ENCODE measurements at regions not wholly inside any gene's neighbourhood (a gene's known extent, or its start where the extent isn't known, plus 50 kb on each side); places are given as distances from the start of the nearest gene placed in this dataset.

DNA sequence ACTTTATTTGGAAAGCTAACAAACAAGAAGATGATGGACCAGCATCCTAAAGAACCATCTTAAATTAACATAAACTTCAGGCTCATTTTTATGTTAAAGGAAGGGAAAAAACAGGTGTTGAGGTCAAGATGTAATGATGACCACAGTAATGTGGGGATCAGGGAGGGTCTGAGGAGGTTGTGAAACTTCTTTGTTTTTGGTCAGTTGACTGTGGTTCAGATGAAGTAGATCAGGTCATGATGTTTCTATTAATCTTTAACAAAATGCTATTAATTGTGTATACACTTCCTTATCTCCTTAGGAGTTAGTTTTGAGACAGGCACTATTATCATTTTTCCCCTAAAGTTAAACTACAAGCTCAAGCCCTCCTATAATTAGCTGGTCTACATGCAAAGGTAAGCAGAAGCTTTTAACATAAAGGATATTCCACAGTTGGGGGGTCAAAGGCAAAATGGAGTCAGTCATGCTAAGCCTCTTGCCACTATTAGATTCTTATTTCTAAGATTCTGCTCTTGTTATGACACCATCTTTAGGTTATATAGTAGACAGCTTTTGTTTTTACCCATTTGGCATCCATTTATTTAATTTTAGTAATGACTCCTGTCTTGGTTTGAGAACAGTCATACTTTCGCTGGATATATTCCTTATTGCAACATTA, 800.1 kb upstream of the PCDH9 start:
- no peak overlapping the region for H3K27ac Mint-ChIP-seq
- H3K27me3 Mint-ChIP-seq, result no peaks in the 10 kb centered on the region
- no peaks in the 10 kb centered on the region for H3K36me3 Mint-ChIP-seq
- no peak for DNase-seq
- no peak overlapping the region for H3K4me3 Mint-ChIP-seq
- H3K9me3 Mint-ChIP-seq, result peaks cover 8% of the 10 kb centered on the region
- no peaks in the 10 kb centered on the region for H3K4me1 Mint-ChIP-seq

DNA sequence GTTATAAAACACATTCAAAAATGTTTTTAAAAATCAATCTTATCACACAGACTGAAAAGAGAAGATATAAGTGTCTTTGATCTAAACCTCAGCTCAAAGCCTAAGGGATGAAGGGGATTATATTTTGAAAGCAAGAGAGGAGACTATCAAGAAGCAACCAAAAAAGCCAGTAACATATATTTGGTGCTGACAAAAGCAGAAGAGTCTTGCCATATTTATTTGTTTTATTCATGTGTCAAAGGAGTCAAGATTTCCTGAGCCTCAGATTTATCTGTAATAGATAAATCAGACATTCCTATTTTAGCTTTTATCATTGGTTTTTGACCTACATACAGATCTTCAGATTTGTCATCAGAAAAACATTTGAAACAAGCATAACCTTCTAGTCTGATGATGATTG, 798.6 kb upstream of the PCDH9 start:
- Mint-ChIP-seq H3K27me3 (no peaks in the 10 kb centered on the region), H3K4me1 (no peaks in the 10 kb centered on the region), H3K27ac (no peak overlapping the region), H3K9me3 (peaks cover 8% of the 10 kb centered on the region), H3K4me3 (no peak overlapping the region), H3K36me3 (no peaks in the 10 kb centered on the region)
- no peak for DNase-seq

DNA sequence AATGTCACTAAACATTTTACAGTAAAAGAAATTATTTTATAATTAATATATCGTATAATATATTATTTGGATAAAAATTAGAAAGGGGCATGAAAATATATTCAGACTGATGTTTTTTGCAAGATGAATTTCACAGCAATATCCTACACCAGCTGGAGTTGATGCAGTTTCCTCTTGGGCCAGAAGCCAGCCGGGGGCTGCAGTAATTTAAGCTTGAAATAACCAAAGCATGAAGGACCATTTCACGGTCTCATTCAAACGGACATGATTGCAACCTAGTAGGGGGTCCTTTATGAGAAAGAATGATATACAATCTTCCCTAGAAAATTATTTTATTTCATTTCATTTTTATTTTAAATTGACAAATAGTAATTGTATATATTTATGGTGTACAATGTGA, 797.2 kb upstream of the PCDH9 start:
- H3K27ac Mint-ChIP-seq, result no peak overlapping the region
- H3K4me1 Mint-ChIP-seq, result no peaks in the 10 kb centered on the region
- H3K27me3 Mint-ChIP-seq, result no peaks in the 10 kb centered on the region
- H3K4me3 Mint-ChIP-seq, result no peak overlapping the region
- H3K36me3 Mint-ChIP-seq, result no peaks in the 10 kb centered on the region
- peaks cover 7% of the 10 kb centered on the region for H3K9me3 Mint-ChIP-seq
- DNase-seq, result no peak

DNA sequence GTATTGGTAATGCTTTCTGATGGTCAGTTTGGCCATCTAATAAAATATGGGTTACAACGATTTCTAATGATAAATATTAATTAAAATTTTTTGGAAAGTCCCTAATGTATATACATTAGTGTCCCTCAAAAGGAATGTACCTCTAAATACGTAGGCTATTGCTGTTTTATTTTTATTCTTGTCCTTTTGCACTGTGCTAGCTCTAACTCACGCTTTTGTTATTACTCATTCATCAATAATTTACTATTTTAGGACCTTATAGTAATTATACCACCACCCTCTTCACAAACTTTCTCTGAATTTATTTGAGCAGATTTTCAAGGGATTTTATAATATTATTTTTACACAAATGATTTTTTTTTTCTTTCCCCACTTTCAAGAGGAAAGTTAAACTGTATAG, 795.9 kb upstream of the PCDH9 start:
- no peak for DNase-seq
- H3K36me3 Mint-ChIP-seq, result no peaks in the 10 kb centered on the region
- H3K27me3 Mint-ChIP-seq, result no peaks in the 10 kb centered on the region
- H3K27ac Mint-ChIP-seq, result no peak overlapping the region
- H3K4me1 Mint-ChIP-seq, result no peaks in the 10 kb centered on the region
- no peak overlapping the region for H3K4me3 Mint-ChIP-seq
- H3K9me3 Mint-ChIP-seq, result peaks cover 10% of the 10 kb centered on the region

DNA sequence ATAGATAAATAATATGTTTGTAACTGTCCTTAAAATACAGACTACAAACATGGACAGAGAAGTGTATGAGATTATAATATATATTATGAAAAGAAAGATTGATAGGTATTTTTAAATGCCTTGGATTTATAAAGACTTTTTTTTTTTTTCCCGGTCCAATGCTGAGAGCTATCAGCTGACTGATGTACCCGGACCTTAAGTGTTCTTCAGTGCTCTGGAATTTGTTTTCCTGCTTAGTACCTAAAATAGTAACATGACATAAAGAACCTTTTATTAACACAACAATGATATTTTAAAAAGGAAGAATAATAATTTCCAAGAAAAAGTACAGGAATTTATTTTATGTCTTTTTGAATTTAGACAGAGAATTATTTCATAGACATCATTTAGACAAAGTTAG, 795.5 kb upstream of the PCDH9 start:
- no peak overlapping the region for H3K4me3 Mint-ChIP-seq
- H3K4me1 Mint-ChIP-seq, result no peaks in the 10 kb centered on the region
- peaks cover 10% of the 10 kb centered on the region for H3K9me3 Mint-ChIP-seq
- no peak overlapping the region for H3K27ac Mint-ChIP-seq
- no peaks in the 10 kb centered on the region for H3K36me3 Mint-ChIP-seq
- DNase-seq, result no peak
- no peaks in the 10 kb centered on the region for H3K27me3 Mint-ChIP-seq

DNA sequence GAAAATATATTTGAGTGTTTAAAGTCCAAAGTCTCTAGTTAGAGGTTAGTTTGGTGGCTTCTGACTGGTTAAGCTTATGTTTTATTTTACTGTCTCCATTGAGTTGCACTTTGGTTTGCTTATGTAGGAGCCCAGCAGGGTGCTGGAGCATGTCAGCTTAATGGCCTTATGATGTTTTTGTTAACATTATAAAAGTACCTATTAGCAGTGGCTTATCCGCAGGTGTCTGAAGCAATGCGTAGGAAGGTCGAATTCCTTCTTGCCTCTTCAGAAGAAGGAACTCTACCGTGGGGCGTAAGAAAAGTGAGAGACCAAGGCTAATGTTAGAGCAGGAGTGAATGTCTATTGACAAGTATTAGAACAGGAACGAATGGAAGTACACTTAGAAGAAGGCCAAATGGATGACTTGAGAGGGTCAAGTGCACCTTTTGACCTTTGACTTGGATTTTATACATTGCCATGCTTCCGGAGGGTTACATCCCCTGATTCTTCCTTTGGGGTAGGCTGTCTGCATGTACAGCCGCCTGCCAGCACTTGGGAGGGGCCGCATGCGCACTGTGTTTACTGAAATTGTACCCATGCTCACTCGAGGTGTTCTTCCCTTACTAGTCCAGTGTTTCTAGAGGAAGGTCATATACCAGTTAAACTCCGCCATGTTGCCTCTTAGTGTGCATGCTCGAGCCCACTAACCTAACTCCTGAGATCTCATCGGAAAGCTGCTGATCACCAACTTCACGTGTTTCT, 793.9 kb upstream of the PCDH9 start:
- Mint-ChIP-seq H3K4me1 (no peaks in the 10 kb centered on the region), H3K27me3 (no peaks in the 10 kb centered on the region), H3K9me3 (peaks cover 8% of the 10 kb centered on the region), H3K36me3 (no peaks in the 10 kb centered on the region), H3K27ac (no peak overlapping the region), H3K4me3 (no peak overlapping the region)
- DNase-seq, result no peak

DNA sequence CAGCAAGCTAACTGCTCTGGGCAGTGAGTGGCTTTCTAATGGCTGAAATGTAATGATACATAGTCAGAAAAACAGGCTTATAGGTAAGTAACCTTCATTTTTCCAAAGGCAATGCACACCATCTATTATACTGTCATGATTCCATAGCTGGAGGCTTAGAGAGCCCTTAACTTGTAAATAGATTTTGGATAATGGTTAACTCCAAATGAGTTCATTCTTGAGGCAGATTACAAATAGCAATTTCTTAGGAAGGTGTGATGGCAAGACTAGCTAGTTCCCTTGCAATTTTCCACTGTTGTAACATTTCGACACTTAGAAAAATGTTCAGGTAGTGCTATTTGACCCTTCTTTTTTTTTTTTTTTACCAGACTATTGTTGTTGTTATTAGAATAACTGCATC, 789.8 kb upstream of the PCDH9 start:
- Mint-ChIP-seq H3K27ac (no peak overlapping the region), H3K4me3 (no peak overlapping the region), H3K4me1 (no peaks in the 10 kb centered on the region), H3K9me3 (peaks cover 5% of the 10 kb centered on the region), H3K36me3 (no peaks in the 10 kb centered on the region), H3K27me3 (no peaks in the 10 kb centered on the region)
- no peak for DNase-seq

DNA sequence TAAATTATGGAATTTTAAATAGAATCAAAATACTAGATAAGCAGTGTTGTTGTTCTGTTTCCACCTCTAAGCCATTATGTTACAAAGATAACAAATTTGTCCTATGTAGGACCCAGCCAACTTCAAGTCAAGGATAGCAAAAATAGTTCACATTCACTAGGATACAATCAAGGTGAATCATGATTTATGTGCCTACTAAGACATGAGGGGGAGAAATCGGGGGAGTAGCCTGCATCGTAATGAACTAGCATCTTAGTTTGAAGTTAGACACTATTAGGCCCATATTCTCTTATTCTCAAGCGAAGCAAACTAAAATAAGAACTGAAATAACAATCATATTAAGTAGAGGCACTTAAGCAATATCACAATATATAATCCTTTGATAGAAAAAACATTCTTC, 779.4 kb upstream of the PCDH9 start:
- no peak overlapping the region for H3K4me3 Mint-ChIP-seq
- no peak for DNase-seq
- H3K4me1 Mint-ChIP-seq, result no peaks in the 10 kb centered on the region
- no peaks in the 10 kb centered on the region for H3K27me3 Mint-ChIP-seq
- H3K27ac Mint-ChIP-seq, result no peak overlapping the region
- H3K9me3 Mint-ChIP-seq, result peaks cover under 1% of the 10 kb centered on the region
- no peaks in the 10 kb centered on the region for H3K36me3 Mint-ChIP-seq

DNA sequence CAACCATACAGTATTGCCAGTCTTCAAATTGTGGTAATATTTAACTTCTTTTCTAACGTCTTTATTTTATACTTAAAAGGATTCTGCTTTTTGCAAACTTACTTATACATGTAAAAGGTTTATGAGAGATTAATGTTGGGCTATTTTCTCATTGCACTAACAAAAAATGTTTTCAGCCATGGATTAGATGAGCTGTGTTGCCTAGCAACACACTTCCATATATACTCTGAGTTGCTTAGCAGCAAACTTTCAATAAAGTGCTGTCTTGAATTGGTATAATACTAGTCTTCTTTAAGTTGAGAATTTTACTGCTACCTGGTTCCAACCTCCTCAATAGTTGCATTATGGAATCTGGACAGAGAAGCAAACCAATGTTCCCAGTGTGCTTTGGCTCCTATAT, 777.4 kb upstream of the PCDH9 start:
- Mint-ChIP-seq H3K4me1 (no peaks in the 10 kb centered on the region), H3K36me3 (no peaks in the 10 kb centered on the region), H3K27me3 (no peaks in the 10 kb centered on the region), H3K9me3 (peaks cover 2% of the 10 kb centered on the region), H3K4me3 (no peak overlapping the region), H3K27ac (no peak overlapping the region)
- no peak for DNase-seq

DNA sequence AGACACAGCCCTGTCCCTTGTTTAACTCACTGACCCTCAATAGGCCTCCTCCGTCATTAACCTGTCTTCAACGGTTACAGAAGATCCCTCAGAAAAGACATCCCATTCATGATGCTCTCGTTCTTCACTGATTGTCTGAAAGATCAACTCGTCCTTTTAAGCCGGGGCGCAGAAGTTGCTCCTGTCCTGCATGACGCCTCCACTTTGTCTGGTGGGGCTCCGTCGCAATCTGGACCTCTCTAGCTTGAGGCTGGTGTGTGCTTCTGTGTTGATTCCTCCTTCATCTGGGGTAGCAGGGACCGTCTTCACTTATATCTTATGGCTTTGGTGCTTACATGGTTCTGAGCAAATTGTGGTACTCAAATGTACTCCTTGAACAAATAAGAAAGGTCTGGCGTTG, 766.0 kb upstream of the PCDH9 start:
- Mint-ChIP-seq H3K4me1 (no peaks in the 10 kb centered on the region), H3K36me3 (no peaks in the 10 kb centered on the region), H3K27me3 (no peaks in the 10 kb centered on the region), H3K4me3 (no peak overlapping the region), H3K27ac (no peak overlapping the region), H3K9me3 (peaks cover 4% of the 10 kb centered on the region)
- no peak for DNase-seq

DNA sequence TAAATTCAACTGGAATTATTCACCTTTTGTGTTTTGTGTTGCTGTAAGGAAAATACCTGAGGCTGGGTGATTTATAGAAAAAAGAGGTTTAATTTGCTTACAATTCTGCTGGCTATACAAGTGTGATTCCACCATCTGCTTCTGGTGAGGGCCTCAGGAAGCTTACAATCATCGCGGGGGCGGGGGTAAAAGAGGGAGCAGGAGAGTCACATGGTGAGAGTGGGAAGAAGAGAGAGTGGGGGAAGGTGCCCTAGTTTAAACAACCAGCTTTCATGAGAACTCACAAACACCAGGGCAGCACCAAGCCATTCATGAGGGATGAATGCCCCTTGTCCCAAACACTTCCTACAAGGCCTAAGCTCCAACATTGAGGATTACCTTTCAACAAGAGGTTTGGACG, 760.7 kb upstream of the PCDH9 start:
- peaks cover 8% of the 10 kb centered on the region for H3K9me3 Mint-ChIP-seq
- H3K27ac Mint-ChIP-seq, result no peak overlapping the region
- H3K4me1 Mint-ChIP-seq, result no peaks in the 10 kb centered on the region
- H3K27me3 Mint-ChIP-seq, result no peaks in the 10 kb centered on the region
- H3K36me3 Mint-ChIP-seq, result no peaks in the 10 kb centered on the region
- H3K4me3 Mint-ChIP-seq, result no peak overlapping the region
- no peak for DNase-seq

DNA sequence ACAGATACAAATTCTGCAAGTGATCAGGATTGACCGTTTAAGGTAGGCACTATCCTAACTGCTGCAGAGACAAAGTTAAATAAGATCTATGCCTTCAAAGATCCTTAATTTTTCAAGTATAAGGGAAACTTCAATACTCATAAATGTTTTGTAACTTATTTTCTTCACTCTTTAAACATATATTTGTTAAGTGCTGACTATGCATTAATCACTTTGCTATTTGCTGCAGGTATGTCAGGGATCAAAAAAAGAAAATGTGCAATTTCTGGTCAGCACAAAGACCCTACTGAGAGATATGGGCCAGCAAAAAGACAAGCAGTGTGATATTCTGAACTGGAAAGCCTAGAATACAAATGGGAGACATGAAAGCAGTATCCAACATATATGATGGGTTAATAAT, 756.1 kb upstream of the PCDH9 start:
- H3K36me3 Mint-ChIP-seq, result no peaks in the 10 kb centered on the region
- H3K4me3 Mint-ChIP-seq, result no peak overlapping the region
- H3K4me1 Mint-ChIP-seq, result no peaks in the 10 kb centered on the region
- no peak for DNase-seq
- H3K9me3 Mint-ChIP-seq, result peaks cover 8% of the 10 kb centered on the region
- no peak overlapping the region for H3K27ac Mint-ChIP-seq
- no peaks in the 10 kb centered on the region for H3K27me3 Mint-ChIP-seq

DNA sequence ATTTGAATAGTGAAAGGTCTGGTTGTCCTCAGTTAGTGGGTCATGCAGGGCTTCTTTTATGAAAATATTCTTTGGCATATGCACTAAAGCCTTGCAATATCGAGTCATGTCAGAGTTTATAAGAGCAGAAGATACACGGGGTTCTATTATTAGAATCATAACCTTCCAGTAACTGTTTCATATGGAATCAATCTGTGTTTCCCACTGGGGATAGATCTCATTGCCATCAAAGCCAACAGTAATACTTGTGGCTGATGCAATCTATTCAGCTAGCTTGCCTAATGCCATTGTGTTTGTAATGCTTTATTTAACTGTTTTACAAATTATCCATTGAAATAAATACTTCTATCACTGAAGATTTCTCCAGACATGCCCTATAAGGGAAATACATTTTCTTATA, 746.9 kb upstream of the PCDH9 start:
- no peaks in the 10 kb centered on the region for H3K36me3 Mint-ChIP-seq
- no peak overlapping the region for H3K4me3 Mint-ChIP-seq
- H3K27ac Mint-ChIP-seq, result no peak overlapping the region
- H3K4me1 Mint-ChIP-seq, result no peaks in the 10 kb centered on the region
- no peaks in the 10 kb centered on the region for H3K27me3 Mint-ChIP-seq
- no peak for DNase-seq
- peaks cover 6% of the 10 kb centered on the region for H3K9me3 Mint-ChIP-seq

DNA sequence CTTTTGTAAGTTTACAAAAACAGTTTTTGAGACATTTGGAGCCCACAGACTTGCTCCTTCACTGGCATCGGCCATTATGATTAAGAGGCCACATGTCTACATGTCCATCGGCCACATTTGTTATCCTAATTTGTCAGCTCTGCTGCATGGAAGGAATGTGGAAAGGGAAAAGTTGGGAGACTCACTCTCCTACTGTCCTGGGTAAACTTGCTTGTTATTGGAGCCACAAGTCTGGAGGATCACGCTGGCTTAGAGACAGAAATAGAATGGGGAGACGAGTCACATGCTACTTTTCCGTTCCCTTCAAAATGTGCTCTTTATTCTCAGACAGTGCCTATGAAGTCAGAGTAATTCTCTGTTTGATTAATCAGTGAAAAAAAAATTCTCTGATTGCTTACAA, 741.2 kb upstream of the PCDH9 start:
- DNase-seq, result no peak
- Mint-ChIP-seq H3K4me3 (no peak overlapping the region), H3K27ac (no peak overlapping the region), H3K27me3 (no peaks in the 10 kb centered on the region), H3K4me1 (no peaks in the 10 kb centered on the region), H3K9me3 (peaks cover 6% of the 10 kb centered on the region), H3K36me3 (no peaks in the 10 kb centered on the region)

DNA sequence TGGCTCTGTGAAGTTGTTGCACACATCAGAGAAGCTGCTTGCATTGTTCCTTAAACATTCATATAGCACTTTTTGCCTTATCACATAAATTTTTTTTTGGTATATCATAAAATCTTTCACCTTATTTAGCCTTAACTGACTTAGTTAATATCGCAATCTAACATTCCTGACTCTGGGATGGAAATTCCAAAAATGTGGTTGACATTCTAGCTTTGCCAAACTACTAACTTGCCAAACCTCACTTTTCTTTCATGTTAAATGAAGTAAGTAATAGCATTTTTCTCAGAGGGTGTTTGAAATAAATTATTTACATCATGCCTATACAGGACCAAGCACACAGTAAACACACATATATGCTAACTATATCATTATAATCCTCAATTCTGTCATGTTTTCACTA, 736.9 kb upstream of the PCDH9 start:
- Mint-ChIP-seq H3K27me3 (no peaks in the 10 kb centered on the region), H3K27ac (no peak overlapping the region), H3K9me3 (peaks cover 3% of the 10 kb centered on the region), H3K4me3 (no peak overlapping the region), H3K36me3 (no peaks in the 10 kb centered on the region), H3K4me1 (no peaks in the 10 kb centered on the region)
- DNase-seq, result no peak

DNA sequence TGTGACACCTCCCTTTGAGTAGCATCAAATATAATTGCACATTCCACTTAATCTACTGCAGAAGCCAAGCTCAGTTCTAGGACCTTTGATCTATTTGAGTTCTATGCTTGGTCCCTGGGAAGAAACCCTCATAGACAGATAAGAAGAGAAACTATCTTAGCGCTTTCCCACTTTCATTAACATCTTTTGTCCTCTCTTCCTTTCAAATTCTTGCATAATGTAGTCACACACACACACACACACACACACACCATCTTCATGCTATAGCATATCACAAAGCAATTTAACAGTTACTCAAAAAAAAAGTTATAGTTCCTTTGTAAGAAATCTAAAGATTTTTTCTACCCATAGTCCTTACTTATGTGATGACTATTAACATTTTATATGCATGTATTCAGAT, 735.9 kb upstream of the PCDH9 start:
- no peak overlapping the region for H3K27ac Mint-ChIP-seq
- H3K9me3 Mint-ChIP-seq, result peaks cover 3% of the 10 kb centered on the region
- no peaks in the 10 kb centered on the region for H3K4me1 Mint-ChIP-seq
- no peaks in the 10 kb centered on the region for H3K36me3 Mint-ChIP-seq
- no peaks in the 10 kb centered on the region for H3K27me3 Mint-ChIP-seq
- DNase-seq, result no peak
- no peak overlapping the region for H3K4me3 Mint-ChIP-seq

All from activated naive CD8-positive, alpha-beta T cell treated with anti-CD3 and anti-CD28 coated beads for 36 hours (primary cell).